ENCODE measurements at regions not wholly inside any gene's neighbourhood (a gene's known extent, or its start where the extent isn't known, plus 50 kb on each side); places are given as distances from the start of the nearest gene placed in this dataset.

DNA sequence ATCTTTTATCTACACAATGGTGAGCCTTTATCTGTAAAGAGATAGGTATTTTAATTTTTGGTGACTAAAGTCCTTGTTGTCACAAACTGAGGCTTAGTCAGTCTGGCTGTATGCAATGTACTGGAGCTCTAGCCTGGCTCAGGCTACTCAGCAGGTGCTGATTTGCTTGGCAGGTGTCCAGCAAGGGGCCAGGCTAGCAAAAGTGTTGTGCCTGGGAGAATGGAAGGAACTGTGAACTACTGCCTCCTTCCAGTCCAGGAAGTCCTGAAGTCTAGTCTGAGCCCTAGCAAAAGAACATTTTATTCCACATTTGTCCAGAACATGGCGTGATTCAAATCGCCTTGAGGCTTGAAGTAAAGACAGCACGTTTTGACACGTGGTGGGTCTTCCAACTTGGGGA, 260.5 kb downstream of the CCDC85A start:
- no peak for DNase-seq

GRCh38 chr2:56448403-56449001, 264.7 kb downstream of the CCDC85A start:
- DNase-seq: no peak

DNA sequence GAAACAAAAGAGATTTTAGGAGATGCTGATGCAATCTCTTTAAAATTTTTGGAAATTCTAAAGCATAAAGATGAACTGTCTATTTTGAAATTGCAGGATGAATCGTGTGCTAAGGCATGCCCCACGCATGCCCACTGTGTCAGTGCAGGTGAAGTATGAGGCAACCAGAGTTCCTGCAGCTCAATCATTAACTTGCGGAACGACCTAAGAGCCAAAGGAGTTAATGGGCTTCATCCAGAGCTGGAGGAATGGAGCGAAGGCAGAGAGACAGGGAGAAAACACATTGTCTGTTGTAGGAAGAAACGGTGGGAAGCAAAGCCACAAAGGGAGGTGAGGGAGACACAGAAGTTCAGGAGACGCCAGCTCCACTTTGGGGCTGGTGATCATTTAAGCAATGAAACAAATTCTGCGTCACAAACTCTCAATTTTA, 265.2 kb downstream of the CCDC85A start:
- no peak for DNase-seq

DNA sequence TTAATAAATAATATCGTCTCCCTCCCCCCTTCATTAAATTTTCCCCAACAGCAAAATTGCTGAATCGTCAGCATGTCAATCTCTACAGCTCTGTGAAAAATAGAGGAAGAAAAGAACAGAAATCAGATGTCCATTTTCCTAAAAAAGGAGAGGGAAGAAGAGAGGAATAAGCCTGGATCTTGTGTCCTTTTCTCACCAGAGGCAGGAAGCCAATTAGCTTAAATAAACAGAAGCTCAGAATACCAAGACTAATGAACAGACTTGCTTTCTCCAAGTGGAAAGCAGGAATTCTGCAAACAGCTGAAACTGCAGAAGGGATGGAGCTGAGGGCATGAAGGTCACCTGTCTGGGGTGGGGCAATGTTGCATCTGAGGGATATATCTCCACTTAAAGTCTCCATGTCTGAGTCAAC, 265.7 kb downstream of the CCDC85A start:
- DNase-seq: no peak

GRCh38 chr2:56450047-56450446, 266.3 kb downstream of the CCDC85A start:
- DNase-seq: no peak

- DNase-seq: no peak
Measured at GRCh38 chr2:56450772-56451171, 267.0 kb downstream of the CCDC85A start.

GRCh38 chr2:56455642-56456041, 271.9 kb downstream of the CCDC85A start:
- DNase-seq: no peak

- DNase-seq: no peak
Measured at GRCh38 chr2:56456791-56457190, 273.0 kb downstream of the CCDC85A start.

DNA sequence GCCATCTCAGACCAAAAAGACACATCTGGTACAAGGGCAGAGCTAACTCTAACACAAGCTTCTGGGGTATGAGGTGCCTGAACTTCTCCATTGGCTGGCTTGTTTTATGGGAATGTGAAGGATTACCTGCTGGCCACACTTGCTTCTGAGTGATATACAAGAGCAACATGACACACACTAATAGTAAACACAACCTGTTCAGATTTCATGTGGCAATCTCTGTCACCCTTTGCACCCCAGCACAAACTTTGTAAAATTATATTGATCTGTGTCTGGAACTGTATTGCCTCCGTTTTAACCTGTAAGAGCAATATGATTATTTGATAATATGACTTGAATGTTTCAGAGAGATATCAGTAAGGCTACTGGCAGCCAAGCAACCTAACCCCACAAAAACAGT, 276.7 kb downstream of the CCDC85A start:
- DNase-seq: no peak

DNA sequence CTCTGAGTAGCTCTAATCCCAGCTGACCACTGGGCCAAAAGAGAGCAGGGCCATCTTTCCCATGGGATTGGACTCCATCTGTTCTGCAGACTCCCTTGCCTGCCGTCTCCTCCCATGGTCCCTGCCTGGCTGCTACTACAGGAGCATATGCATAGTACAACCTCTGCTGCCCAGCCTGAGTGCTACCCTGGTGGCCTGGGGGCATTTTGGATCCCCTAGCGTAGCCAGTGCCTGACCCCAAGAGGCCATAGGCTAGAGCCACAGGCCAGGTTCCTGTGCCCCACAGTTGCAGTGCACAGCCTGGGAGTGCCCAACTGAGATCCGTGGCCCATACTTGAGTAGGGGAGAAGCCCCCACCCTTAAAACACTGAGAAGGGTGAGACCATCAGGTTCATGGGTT, 280.3 kb downstream of the CCDC85A start:
- DNase-seq: no peak

- no peak for DNase-seq
Measured at GRCh38 chr2:56464613-56465012, 280.8 kb downstream of the CCDC85A start.

DNA sequence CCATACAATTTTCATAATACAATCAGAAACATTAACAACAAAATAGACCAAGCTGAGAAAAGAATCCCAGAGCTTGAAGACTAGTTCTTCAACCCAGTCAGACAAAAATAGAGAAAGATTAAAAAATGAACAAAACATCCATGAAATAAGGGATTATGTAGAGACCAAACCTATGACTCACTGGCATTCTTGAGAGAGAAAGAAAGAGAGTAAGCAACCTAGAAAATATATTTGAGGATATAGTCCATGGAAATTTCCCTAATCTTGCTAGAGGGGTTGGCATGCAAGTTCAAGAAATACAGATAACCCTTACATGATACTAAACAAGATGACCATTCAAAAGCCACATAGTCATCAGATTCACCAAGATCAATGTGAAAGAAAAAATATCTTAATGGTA, 281.7 kb downstream of the CCDC85A start:
- DNase-seq: no peak

- DNase-seq: no peak
Measured at GRCh38 chr2:56473524-56473923, 289.7 kb downstream of the CCDC85A start.

DNA sequence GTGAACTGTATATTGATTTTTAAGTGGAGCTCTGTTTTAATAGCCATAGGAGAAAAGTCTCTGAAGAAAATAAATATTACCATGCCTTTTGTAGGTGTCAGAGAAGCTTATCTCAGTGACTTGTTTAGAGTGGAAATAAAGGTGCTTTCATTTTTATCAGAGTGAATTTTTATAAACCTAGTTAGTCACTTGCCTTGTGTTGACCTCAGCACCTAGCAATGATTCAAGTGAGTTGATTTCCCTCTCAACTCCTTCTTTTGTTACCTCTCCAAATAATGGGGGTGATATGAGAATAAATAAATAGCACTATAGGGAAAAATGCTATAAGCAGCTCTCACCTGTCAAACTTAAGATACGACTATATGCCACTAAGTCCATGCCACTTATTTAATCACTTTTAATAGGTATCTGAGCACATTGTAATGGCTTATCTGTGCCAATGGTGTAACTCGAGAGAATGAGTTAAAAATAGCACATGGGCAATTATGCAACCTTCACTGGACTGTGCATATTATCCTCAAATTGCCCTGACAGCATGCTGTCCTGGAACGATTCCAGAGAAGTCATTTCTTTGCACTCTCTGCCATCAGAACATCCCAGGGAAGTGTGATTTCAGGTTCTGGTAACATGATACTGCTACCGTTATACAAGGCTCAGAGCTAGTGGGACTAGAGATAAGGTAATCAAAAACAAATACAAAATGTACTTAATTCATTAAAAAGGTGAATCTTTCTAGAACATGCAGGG, 290.8 kb downstream of the CCDC85A start:
- no peak for DNase-seq

- no peak for DNase-seq
Measured at GRCh38 chr2:56475191-56475590, 291.4 kb downstream of the CCDC85A start.

DNA sequence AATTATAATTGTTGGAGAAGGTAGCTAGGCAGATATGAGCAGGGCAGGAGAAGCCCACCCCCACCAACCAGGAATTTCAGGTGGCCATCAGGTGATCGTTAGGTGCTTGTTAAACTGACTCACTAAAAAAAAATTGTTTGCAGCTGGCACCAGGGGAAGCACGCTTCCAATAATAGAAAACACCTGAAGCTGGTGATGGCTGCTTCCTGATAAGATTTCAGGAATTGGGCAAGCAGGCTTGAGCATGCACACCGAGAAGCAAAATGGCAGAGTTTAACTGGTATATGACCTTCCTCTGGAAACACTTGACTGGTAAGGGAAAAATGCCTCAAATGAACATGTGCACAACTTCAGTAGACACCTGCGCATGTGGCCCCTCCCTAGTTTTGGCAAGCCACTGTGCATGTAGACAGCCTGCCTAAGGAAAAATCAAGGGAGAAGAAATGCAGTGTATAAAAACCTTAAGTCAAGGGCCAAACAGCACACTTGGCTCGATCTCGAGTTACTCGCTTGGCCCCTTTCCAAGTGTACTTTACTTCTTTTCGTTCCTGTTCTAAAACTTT, 292.8 kb downstream of the CCDC85A start:
- DNase-seq: no peak

DNA sequence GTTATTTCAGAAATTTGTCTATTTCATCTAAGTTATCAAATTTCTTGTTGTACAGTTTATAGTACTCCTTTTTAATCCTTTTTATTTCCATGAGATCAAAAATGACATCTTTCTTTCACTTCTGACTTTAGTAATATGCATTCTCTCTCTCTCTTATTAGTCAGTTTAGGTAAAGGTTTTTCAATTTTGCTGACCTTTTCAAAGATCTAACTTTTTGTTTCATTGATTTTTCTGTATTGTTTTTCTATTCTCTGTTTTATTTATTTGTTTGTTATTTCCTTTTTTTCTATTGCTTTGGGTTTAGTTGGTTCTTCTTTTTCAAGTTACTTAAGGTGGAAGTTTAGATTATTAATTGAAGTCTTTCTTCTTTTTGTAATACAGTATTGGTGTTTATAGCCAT, 294.2 kb downstream of the CCDC85A start:
- DNase-seq: no peak

GRCh38 chr2:56483081-56483480, 299.3 kb downstream of the CCDC85A start:
- no peak for DNase-seq

GRCh38 chr2:56484906-56485305, 301.1 kb downstream of the CCDC85A start:
- no peak for DNase-seq

DNA sequence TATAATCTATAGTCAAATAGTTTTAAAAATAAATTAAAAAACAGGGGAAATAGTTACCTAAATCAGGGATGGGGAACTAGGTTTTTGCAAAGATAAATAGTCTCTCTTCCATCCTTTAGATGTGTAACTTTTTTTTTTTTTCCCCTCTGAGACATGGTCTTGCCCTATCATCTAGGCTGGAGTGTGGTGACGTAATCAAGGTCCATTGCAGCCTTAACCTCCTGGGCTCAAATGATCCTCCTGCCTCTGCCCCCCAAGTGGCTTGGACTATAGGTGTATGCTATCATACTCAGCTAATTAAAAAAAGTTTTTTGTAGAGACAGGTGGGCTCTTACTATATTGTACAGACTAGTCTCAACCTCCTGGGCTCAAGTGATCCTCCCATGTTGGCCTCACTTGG, 316.5 kb downstream of the CCDC85A start:
- DNase-seq: no peak

- no peak for DNase-seq
Measured at GRCh38 chr2:56502616-56503015, 318.8 kb downstream of the CCDC85A start.

DNA sequence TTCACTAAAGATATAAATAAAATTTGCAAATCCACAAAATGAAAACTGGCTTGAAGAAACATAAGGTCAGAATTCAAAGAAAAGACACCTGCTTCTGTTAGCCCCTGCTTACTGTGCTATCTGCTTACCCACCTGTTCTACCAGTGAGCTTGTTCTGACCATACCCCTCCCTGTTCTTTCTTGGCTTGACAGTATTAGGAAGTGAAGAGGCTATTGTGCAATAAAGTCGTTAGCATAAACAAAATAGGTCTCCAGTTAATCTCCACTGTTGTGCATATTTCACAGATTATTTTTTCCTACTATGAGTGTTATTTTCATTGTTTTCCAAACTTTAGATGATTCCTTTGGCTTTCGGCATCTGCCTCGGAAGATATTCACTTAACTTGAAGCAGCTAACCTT, 322.1 kb downstream of the CCDC85A start:
- no peak for DNase-seq

GRCh38 chr2:56508662-56509061, 324.9 kb downstream of the CCDC85A start:
- no peak for DNase-seq

GRCh38 chr2:56510610-56511009, 326.8 kb downstream of the CCDC85A start:
- DNase-seq: no peak
